ENCODE measurements at regions not wholly inside any gene's neighbourhood (a gene's known extent, or its start where the extent isn't known, plus 50 kb on each side); places are given as distances from the start of the nearest gene placed in this dataset.

- DNase-seq, result no peak
Measured at GRCh38 chr2:223107825-223108224, 55.8 kb downstream of the KCNE4 start.

GRCh38 chr2:223108351-223109050 is 56.5 kb downstream of the KCNE4 start:
- DNase-seq, result peak; percentile 66 to 67

GRCh38 chr2:223109341-223109740 is 57.4 kb downstream of the KCNE4 start:
- no peak for DNase-seq

- DNase-seq, result peak in 1 of 2 donors; percentile 3
Measured at GRCh38 chr2:223113161-223113560, 61.2 kb downstream of the KCNE4 start.

- DNase-seq, result no peak
Measured at GRCh38 chr2:223114170-223114569, 62.2 kb downstream of the KCNE4 start.

GRCh38 chr2:223114917-223115316 is 62.9 kb downstream of the KCNE4 start:
- DNase-seq, result no peak

GRCh38 chr2:223117533-223117932 is 65.5 kb downstream of the KCNE4 start:
- DNase-seq, result no peak

- no peak for DNase-seq
Measured at GRCh38 chr2:223121283-223121682, 69.3 kb downstream of the KCNE4 start.

- DNase-seq, result no peak
Measured at GRCh38 chr2:223122781-223123180, 70.8 kb downstream of the KCNE4 start.

- DNase-seq, result no peak
Measured at GRCh38 chr2:223123855-223124610, 72.0 kb downstream of the KCNE4 start.

GRCh38 chr2:223141606-223142005 is 89.6 kb downstream of the KCNE4 start:
- no peak for DNase-seq

- no peak for DNase-seq
Measured at GRCh38 chr2:223142118-223142517, 90.1 kb downstream of the KCNE4 start.

GRCh38 chr2:223147431-223147830 is 95.4 kb downstream of the KCNE4 start:
- no peak for DNase-seq

GRCh38 chr2:223148516-223148915 is 96.5 kb downstream of the KCNE4 start:
- DNase-seq, result no peak

- no peak for DNase-seq
Measured at GRCh38 chr2:223155956-223156355, 104.0 kb downstream of the KCNE4 start.

GRCh38 chr2:223161873-223162458 is 110.0 kb downstream of the KCNE4 start:
- DNase-seq, result no peak

GRCh38 chr2:223165423-223166214 is 113.6 kb downstream of the KCNE4 start:
- no peak for DNase-seq

GRCh38 chr2:223166215-223166493 is 114.2 kb downstream of the KCNE4 start:
- no peak for DNase-seq

GRCh38 chr2:223166983-223167650 is 115.1 kb downstream of the KCNE4 start:
- DNase-seq, result no peak

GRCh38 chr2:223169830-223170605 is 118.0 kb downstream of the KCNE4 start:
- no peak for DNase-seq

GRCh38 chr2:223176970-223177369 is 125.0 kb downstream of the KCNE4 start:
- no peak for DNase-seq

- DNase-seq, result no peak
Measured at GRCh38 chr2:223180463-223180862, 128.5 kb downstream of the KCNE4 start.
